ENCODE measurements at regions not wholly inside any gene's neighbourhood (a gene's known extent, or its start where the extent isn't known, plus 50 kb on each side); places are given as distances from the start of the nearest gene placed in this dataset.

DNA sequence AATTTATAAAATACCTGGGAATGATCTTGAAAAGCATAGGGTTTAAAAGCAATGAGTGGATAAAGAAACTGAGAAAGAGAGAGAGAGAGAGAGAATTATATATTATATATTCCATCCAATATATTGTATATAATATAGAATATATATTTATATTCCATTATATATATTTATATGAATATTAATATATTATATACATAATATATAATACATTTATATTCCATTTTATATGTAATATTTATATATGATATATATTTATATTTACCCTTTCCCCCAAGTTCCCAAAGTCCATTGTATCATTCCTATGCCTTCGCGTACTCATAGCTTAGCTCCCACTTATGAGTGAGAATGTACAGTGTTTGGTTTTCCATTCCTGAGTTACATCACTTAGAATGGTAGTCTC, 69.9 kb upstream of the SLC35F3 start:
- TF ChIP-seq, protein P1, sequence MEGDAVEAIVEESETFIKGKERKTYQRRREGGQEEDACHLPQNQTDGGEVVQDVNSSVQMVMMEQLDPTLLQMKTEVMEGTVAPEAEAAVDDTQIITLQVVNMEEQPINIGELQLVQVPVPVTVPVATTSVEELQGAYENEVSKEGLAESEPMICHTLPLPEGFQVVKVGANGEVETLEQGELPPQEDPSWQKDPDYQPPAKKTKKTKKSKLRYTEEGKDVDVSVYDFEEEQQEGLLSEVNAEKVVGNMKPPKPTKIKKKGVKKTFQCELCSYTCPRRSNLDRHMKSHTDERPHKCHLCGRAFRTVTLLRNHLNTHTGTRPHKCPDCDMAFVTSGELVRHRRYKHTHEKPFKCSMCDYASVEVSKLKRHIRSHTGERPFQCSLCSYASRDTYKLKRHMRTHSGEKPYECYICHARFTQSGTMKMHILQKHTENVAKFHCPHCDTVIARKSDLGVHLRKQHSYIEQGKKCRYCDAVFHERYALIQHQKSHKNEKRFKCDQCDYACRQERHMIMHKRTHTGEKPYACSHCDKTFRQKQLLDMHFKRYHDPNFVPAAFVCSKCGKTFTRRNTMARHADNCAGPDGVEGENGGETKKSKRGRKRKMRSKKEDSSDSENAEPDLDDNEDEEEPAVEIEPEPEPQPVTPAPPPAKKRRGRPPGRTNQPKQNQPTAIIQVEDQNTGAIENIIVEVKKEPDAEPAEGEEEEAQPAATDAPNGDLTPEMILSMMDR (IDR thresholded peaks at IDR 0.05) = no peak
- no peak for TF ChIP-seq POLR2A (IDR thresholded peaks at IDR 0.05)
